ENCODE measurements at regions not wholly inside any gene's neighbourhood (a gene's known extent, or its start where the extent isn't known, plus 50 kb on each side); places are given as distances from the start of the nearest gene placed in this dataset.
"Not testable (repeated sequence)": the region's sequence is repeated elsewhere in the genome, so short reads cannot be mapped to it uniquely, and the experiment has no call there.

GRCh38 chr15:21174761-21175160 lies 265.5 kb downstream of the POTEB3 start:
- DNase-seq (ENCODE audit: low read depth, low spot score) = not testable (repeated sequence)

- not testable (repeated sequence) for DNase-seq (ENCODE audit: low read depth, low spot score)
These were observed 285.3 kb upstream of the POTEB2 start for GRCh38 chr15:21151203-21151966.

GRCh38 chr15:21148136-21148535 lies 282.0 kb upstream of the POTEB2 start:
- not testable (repeated sequence) for DNase-seq (ENCODE audit: low read depth, low spot score)

GRCh38 chr15:21133893-21134292 lies 267.8 kb upstream of the POTEB2 start:
- DNase-seq (ENCODE audit: low read depth, low spot score) = not testable (repeated sequence)

GRCh38 chr15:21112271-21113053 lies 246.3 kb upstream of the POTEB2 start:
- DNase-seq (ENCODE audit: low read depth, low spot score) = not testable (repeated sequence)

GRCh38 chr15:21111861-21112260 lies 245.7 kb upstream of the POTEB2 start:
- not testable (repeated sequence) for DNase-seq (ENCODE audit: low read depth, low spot score)

- not testable (repeated sequence) for DNase-seq (ENCODE audit: low read depth, low spot score)
These were observed 245.1 kb upstream of the POTEB2 start for GRCh38 chr15:21111172-21111571.

GRCh38 chr15:21110187-21110804 lies 244.2 kb upstream of the POTEB2 start:
- DNase-seq (ENCODE audit: low read depth, low spot score) = peak; percentile 16

- DNase-seq (ENCODE audit: low read depth, low spot score) = not testable (repeated sequence)
These were observed 242.3 kb upstream of the POTEB2 start for GRCh38 chr15:21108384-21108783.

- not testable (repeated sequence) for DNase-seq (ENCODE audit: low read depth, low spot score)
These were observed 241.6 kb upstream of the POTEB2 start for GRCh38 chr15:21107399-21108381.

GRCh38 chr15:21096599-21096998 lies 230.5 kb upstream of the POTEB2 start:
- not testable (repeated sequence) for DNase-seq (ENCODE audit: low read depth, low spot score)

GRCh38 chr15:21079544-21079943 lies 213.4 kb upstream of the POTEB2 start:
- DNase-seq (ENCODE audit: low read depth, low spot score) = not testable (repeated sequence)

- DNase-seq (ENCODE audit: low read depth, low spot score) = not testable (repeated sequence)
These were observed 202.8 kb upstream of the POTEB2 start for GRCh38 chr15:21068917-21069316.

GRCh38 chr15:21063512-21063911 lies 197.4 kb upstream of the POTEB2 start:
- DNase-seq (ENCODE audit: low read depth, low spot score) = not testable (repeated sequence)

- DNase-seq (ENCODE audit: low read depth, low spot score) = not testable (repeated sequence)
These were observed 196.6 kb upstream of the POTEB2 start for GRCh38 chr15:21062619-21063163.

GRCh38 chr15:21051866-21052265 lies 185.8 kb upstream of the POTEB2 start:
- DNase-seq (ENCODE audit: low read depth, low spot score) = not testable (repeated sequence)

- not testable (repeated sequence) for DNase-seq (ENCODE audit: low read depth, low spot score)
These were observed 165.6 kb upstream of the POTEB2 start for GRCh38 chr15:21031703-21032102.

- DNase-seq (ENCODE audit: low read depth, low spot score) = not testable (repeated sequence)
These were observed 162.9 kb upstream of the POTEB2 start for GRCh38 chr15:21029001-21029400.

- DNase-seq (ENCODE audit: low read depth, low spot score) = not testable (repeated sequence)
These were observed 161.8 kb upstream of the POTEB2 start for GRCh38 chr15:21027942-21028341.

- DNase-seq (ENCODE audit: low read depth, low spot score) = not testable (repeated sequence)
These were observed 160.7 kb upstream of the POTEB2 start for GRCh38 chr15:21026848-21027247.
